ENCODE measurements at regions not wholly inside any gene's neighbourhood (a gene's known extent, or its start where the extent isn't known, plus 50 kb on each side); places are given as distances from the start of the nearest gene placed in this dataset.

GRCh38 chr1:34479731-34480130 lies 275.1 kb upstream of the GJB5 start:
- no peaks in the 10 kb centered on the region for H3K79me2 ChIP-seq (ENCODE audit: low read depth)
- TF ChIP-seq EZH2 (IDR thresholded peaks at IDR 0.05; ENCODE audit: low read depth) = no peak
- no peak for TF ChIP-seq CTCF (conservative IDR thresholded peaks at IDR 0.05)
- H3K4me1 ChIP-seq (replicated peaks; ENCODE audit: insufficient read depth) = no peaks in the 10 kb centered on the region
- no peak for DNase-seq
- H2AFZ ChIP-seq = no peak overlapping the region
- H3K27me3 ChIP-seq (ENCODE audit: insufficient read depth, low read depth) = peaks cover 6% of the 10 kb centered on the region; the same call in 1 of the 2 replicates
- no TSS peak for BruUV-seq (replicated peaks)
- POLR2A ChIA-PET (ENCODE audit: unreplicated experiment) = no interaction called here
- H3K9me3 ChIP-seq (ENCODE audit: insufficient read depth, low read depth) = no peaks in the 10 kb centered on the region
- H4K20me1 ChIP-seq (ENCODE audit: insufficient read depth) = no peaks in the 10 kb centered on the region
- no peaks in the 10 kb centered on the region for H3F3A ChIP-seq (ENCODE audit: insufficient read depth, low read depth)
- H3K4me3 ChIP-seq = no peak overlapping the region
- CTCF ChIA-PET = no interaction called here
- no peaks in the 10 kb centered on the region for H3K36me3 ChIP-seq (ENCODE audit: low read depth)
- intact Hi-C loops (cut with micrococcal nuclease; ENCODE audit: unreplicated experiment) = no loop called here
- no peaks in the 10 kb centered on the region for H3K9me2 ChIP-seq (ENCODE audit: insufficient read depth)
- H3K27ac ChIP-seq = no peak overlapping the region
- H3K4me2 ChIP-seq = no peak overlapping the region

GRCh38 chr1:34488080-34488708 lies 266.7 kb upstream of the GJB5 start:
- intact Hi-C loops (cut with micrococcal nuclease; ENCODE audit: unreplicated experiment) = no loop called here
- CTCF ChIA-PET = no interaction called here

GRCh38 chr1:34500451-34500850 lies 254.4 kb upstream of the GJB5 start:
- intact Hi-C loops (cut with micrococcal nuclease; ENCODE audit: unreplicated experiment) = no loop called here

More at GRCh38 chr1:34488080-34488708, 266.7 kb upstream of the GJB5 start:
- Histone ChIP-seq H3K9me2 (ENCODE audit: insufficient read depth) (no peaks in the 10 kb centered on the region), H3K27ac (no peak overlapping the region), H3K27me3 (ENCODE audit: insufficient read depth, low read depth) (no peaks in the 10 kb centered on the region), H4K20me1 (ENCODE audit: insufficient read depth) (no peaks in the 10 kb centered on the region), H3K79me2 (ENCODE audit: low read depth) (no peaks in the 10 kb centered on the region), H3F3A (ENCODE audit: insufficient read depth, low read depth) (no peaks in the 10 kb centered on the region), H3K36me3 (ENCODE audit: low read depth) (no peaks in the 10 kb centered on the region), H2AFZ (no peak overlapping the region), H3K4me2 (no peak overlapping the region), H3K9me3 (ENCODE audit: insufficient read depth, low read depth) (no peaks in the 10 kb centered on the region), H3K4me1 (replicated peaks; ENCODE audit: insufficient read depth) (no peaks in the 10 kb centered on the region), H3K4me3 (no peak overlapping the region)
- no peak for DNase-seq
- POLR2A ChIA-PET (ENCODE audit: unreplicated experiment) = no interaction called here
- BruUV-seq (replicated peaks) = no TSS peak
- TF ChIP-seq EZH2 (IDR thresholded peaks at IDR 0.05; ENCODE audit: low read depth) (no peak), CTCF (conservative IDR thresholded peaks at IDR 0.05) (no peak)

More at GRCh38 chr1:34500451-34500850, 254.4 kb upstream of the GJB5 start:
- no peak overlapping the region for H2AFZ ChIP-seq
- H3K36me3 ChIP-seq (ENCODE audit: low read depth) = no peaks in the 10 kb centered on the region
- H3K27ac ChIP-seq = no peak overlapping the region
- ChIA-PET POLR2A (ENCODE audit: unreplicated experiment) (no interaction called here), CTCF (no interaction called here)
- H3K27me3 ChIP-seq (ENCODE audit: insufficient read depth, low read depth) = peaks cover 24% of the 10 kb centered on the region; the same call in 1 of the 2 replicates
- H3K9me3 ChIP-seq (ENCODE audit: insufficient read depth, low read depth) = no peaks in the 10 kb centered on the region
- H3F3A ChIP-seq (ENCODE audit: insufficient read depth, low read depth) = no peaks in the 10 kb centered on the region
- H3K9me2 ChIP-seq (ENCODE audit: insufficient read depth) = no peaks in the 10 kb centered on the region
- peak in 1 of 2 experiments; percentile 8 for DNase-seq
- no peak overlapping the region for H3K4me2 ChIP-seq
- TF ChIP-seq EZH2 (IDR thresholded peaks at IDR 0.05; ENCODE audit: low read depth) (no peak), CTCF (conservative IDR thresholded peaks at IDR 0.05) (no peak)
- H3K79me2 ChIP-seq (ENCODE audit: low read depth) = no peaks in the 10 kb centered on the region
- no peaks in the 10 kb centered on the region for H4K20me1 ChIP-seq (ENCODE audit: insufficient read depth)
- no peak overlapping the region for H3K4me3 ChIP-seq
- BruUV-seq (replicated peaks) = no TSS peak
- H3K4me1 ChIP-seq (replicated peaks; ENCODE audit: insufficient read depth) = no peaks in the 10 kb centered on the region

All from PC-9 (cell line).